Activated T-cell treated with anti-CD3 and anti-CD28 coated beads for 1 hour (primary cell): ENCODE measurements at regions not wholly inside any gene's neighbourhood (a gene's known extent, or its start where the extent isn't known, plus 50 kb on each side); places are given as distances from the start of the nearest gene placed in this dataset.
"Not testable (repeated sequence)": the region's sequence is repeated elsewhere in the genome, so short reads cannot be mapped to it uniquely, and the experiment has no call there.

ENCODE experiments used
- DNase-seq: peaks from one replicate; pipeline ENCODE4 v3.0.0-alpha.2; 2020; ENCODE audit warnings: low read depth

- no peak for DNase-seq
These were observed 978.5 kb downstream of the TBC1D32 start for GRCh38 chr6:120355822-120356221.

GRCh38 chr6:120354452-120355098 is 979.7 kb downstream of the TBC1D32 start:
- no peak for DNase-seq

GRCh38 chr6:120352491-120352890 is 981.8 kb downstream of the TBC1D32 start:
- no peak for DNase-seq

GRCh38 chr6:120348926-120349325 is 985.4 kb downstream of the TBC1D32 start:
- no peak for DNase-seq

GRCh38 chr6:120328521-120328920 is 979.0 kb upstream of the MAN1A1 start:
- DNase-seq, result no peak

GRCh38 chr6:120320481-120321162 is 971.1 kb upstream of the MAN1A1 start:
- DNase-seq, result no peak

GRCh38 chr6:120304223-120304622 is 954.7 kb upstream of the MAN1A1 start:
- no peak for DNase-seq

- no peak for DNase-seq
These were observed 954.0 kb upstream of the MAN1A1 start for GRCh38 chr6:120303527-120303926.

- DNase-seq, result no peak
These were observed 952.5 kb upstream of the MAN1A1 start for GRCh38 chr6:120302041-120302440.

GRCh38 chr6:120290964-120291363 is 941.4 kb upstream of the MAN1A1 start:
- DNase-seq, result no peak

GRCh38 chr6:120282005-120282404 is 932.4 kb upstream of the MAN1A1 start:
- DNase-seq, result no peak

- no peak for DNase-seq
These were observed 930.1 kb upstream of the MAN1A1 start for GRCh38 chr6:120279466-120280167.

GRCh38 chr6:120278689-120279396 is 929.3 kb upstream of the MAN1A1 start:
- no peak for DNase-seq

GRCh38 chr6:120274547-120274946 is 925.0 kb upstream of the MAN1A1 start:
- DNase-seq, result no peak

- no peak for DNase-seq
These were observed 923.9 kb upstream of the MAN1A1 start for GRCh38 chr6:120273411-120273810.

- DNase-seq, result no peak
These were observed 922.5 kb upstream of the MAN1A1 start for GRCh38 chr6:120272038-120272437.

- not testable (repeated sequence) for DNase-seq
These were observed 918.7 kb upstream of the MAN1A1 start for GRCh38 chr6:120268256-120268655.

- no peak for DNase-seq
These were observed 912.8 kb upstream of the MAN1A1 start for GRCh38 chr6:120262354-120262753.

- DNase-seq, result no peak
These were observed 911.1 kb upstream of the MAN1A1 start for GRCh38 chr6:120260636-120261035.

- no peak for DNase-seq
These were observed 905.1 kb upstream of the MAN1A1 start for GRCh38 chr6:120254651-120255050.

- DNase-seq, result no peak
These were observed 898.9 kb upstream of the MAN1A1 start for GRCh38 chr6:120248451-120248850.

GRCh38 chr6:120237221-120237620 is 887.7 kb upstream of the MAN1A1 start:
- DNase-seq, result no peak

- DNase-seq, result no peak
These were observed 880.4 kb upstream of the MAN1A1 start for GRCh38 chr6:120230008-120230407.
